Liver (tissue), 8 donors: ENCODE measurements at regions not wholly inside any gene's neighbourhood (a gene's known extent, or its start where the extent isn't known, plus 50 kb on each side); places are given as distances from the start of the nearest gene placed in this dataset.

ENCODE experiments used
- DNase-seq: peaks from one replicate; pipeline ENCODE4 v3.0.0-alpha.2; 2017; ENCODE audit warnings: low spot score
- H3K27ac ChIP-seq, 2 donors: one replicate each; pipeline ENCODE4 v1.7.0; 2013; ENCODE audit warnings: inconsistent platforms in 2 of 2, low read length in 2 of 2, control low read depth in 1 of 2, low read depth in 1 of 2, mild to moderate bottlenecking in 1 of 2
- H3K27me3 ChIP-seq, 4 donors: one replicate each; pipeline versions ENCODE4 v1.6.1 to v1.7.0; 2013; ENCODE audit warnings: low read length in 3 of 4, inconsistent platforms in 1 of 4, mild to moderate bottlenecking in 1 of 4, moderate library complexity in 1 of 4; ENCODE audit not compliant: control insufficient read depth in 4 of 4, insufficient read depth in 4 of 4
- H3K36me3 ChIP-seq, 4 donors: one replicate each; pipeline versions ENCODE4 v1.6.1 to v1.7.0; 2013; ENCODE audit warnings: low read length in 3 of 4, mild to moderate bottlenecking in 3 of 4, low read depth in 1 of 4, moderate library complexity in 1 of 4; ENCODE audit not compliant: control insufficient read depth in 4 of 4, insufficient read depth in 3 of 4
- H3K4me1 ChIP-seq, 4 donors: one replicate each; pipeline versions ENCODE4 v1.6.1 to v1.7.0; 2013; ENCODE audit warnings: low read length in 3 of 4, mild to moderate bottlenecking in 3 of 4, moderate library complexity in 1 of 4; ENCODE audit not compliant: control insufficient read depth in 4 of 4, insufficient read depth in 4 of 4
- H3K4me3 ChIP-seq, 3 donors: one replicate each; pipeline versions ENCODE4 v1.6.1 to v1.7.0; 2013; ENCODE audit warnings: low read length in 3 of 3, control low read depth in 1 of 3, low read depth in 1 of 3, mild to moderate bottlenecking in 1 of 3
- H3K9ac ChIP-seq, 2 donors: one replicate each; pipeline ENCODE4 v1.7.0; 2013; ENCODE audit warnings: low read length in 2 of 2, mild to moderate bottlenecking in 2 of 2, moderate library complexity in 2 of 2, control low read depth in 1 of 2, low read depth in 1 of 2
- H3K9me3 ChIP-seq, 4 donors: one replicate each; pipeline versions ENCODE4 v1.6.1 to v1.7.0; 2013; ENCODE audit warnings: low read length in 3 of 4; ENCODE audit not compliant: control insufficient read depth in 4 of 4
- ATF3 ChIP-seq: IDR thresholded peaks from 2 replicates; pipeline ENCODE4 v1.6.1; 2016; ENCODE audit warnings: antibody characterized with exemption
- CTCF ChIP-seq: fragments of 150-350 bp; IDR thresholded peaks from 2 replicates; pipeline ENCODE4 v1.5.1; 2017; ENCODE audit warnings: improper control_type of control experiment, low read depth, low read length; ENCODE audit not compliant: missing input control
- EGR1 ChIP-seq, 2 donors: IDR thresholded peaks; 2 replicates each; pipeline ENCODE4 v1.6.1; 2016 to 2018; ENCODE audit warnings: antibody characterized with exemption in 2 of 2, low read depth in 2 of 2
- FOXA1 ChIP-seq: IDR thresholded peaks from 2 replicates; pipeline ENCODE4 v1.6.1; 2016; ENCODE audit warnings: antibody characterized with exemption
- FOXA2 ChIP-seq: IDR thresholded peaks from 2 replicates; pipeline ENCODE4 v1.6.1; 2016; ENCODE audit warnings: antibody characterized with exemption
- GABPA ChIP-seq, 2 donors: IDR thresholded peaks in 1 of 2; conservative IDR thresholded peaks in 1 of 2; 2 replicates each; pipeline ENCODE4 v1.6.1; 2016; ENCODE audit warnings: antibody characterized with exemption in 2 of 2, mild to moderate bottlenecking in 1 of 2, moderate library complexity in 1 of 2
- JUND ChIP-seq, 2 donors: IDR thresholded peaks; 2 replicates each; pipeline ENCODE4 v1.6.1; 2016; ENCODE audit warnings: antibody characterized with exemption in 2 of 2
- RAD21 ChIP-seq, 2 donors: IDR thresholded peaks; 2 replicates each; pipeline ENCODE4 v1.6.1; 2016; ENCODE audit warnings: antibody characterized with exemption in 2 of 2, mild to moderate bottlenecking in 2 of 2
- RXRA ChIP-seq, 2 donors: IDR thresholded peaks; 2 replicates each; pipeline ENCODE4 v1.6.1; 2017 to 2018; ENCODE audit warnings: antibody characterized with exemption in 2 of 2, mild to moderate bottlenecking in 1 of 2
- SP1 ChIP-seq: IDR thresholded peaks from 2 replicates; pipeline ENCODE4 v1.6.1; 2018; ENCODE audit warnings: antibody characterized with exemption, mild to moderate bottlenecking
- TAF1 ChIP-seq: conservative IDR thresholded peaks from 2 replicates; pipeline ENCODE4 v1.6.1; 2016; ENCODE audit warnings: antibody characterized with exemption, mild to moderate bottlenecking
- YY1 ChIP-seq: IDR thresholded peaks from 2 replicates; pipeline ENCODE4 v1.6.1; 2016; ENCODE audit warnings: antibody characterized with exemption, mild to moderate bottlenecking
- WGBS: extraction: QIAGEN DNeasy Blood & Tissue Kit; methylation state at CpG from one replicate; pipeline ENCODE4 v1.1.7; 2013; 5-methylcytosine and 5-hydroxymethylcytosine counted together
- TF ChIP-seq, protein P1 (sequence below): IDR thresholded peaks from 2 replicates; pipeline ENCODE4 v1.6.1; 2016; ENCODE audit warnings: antibody characterized with exemption
- TF ChIP-seq, protein P2 (sequence below): IDR thresholded peaks from 2 replicates; pipeline ENCODE4 v1.6.1; 2016; ENCODE audit warnings: antibody characterized with exemption
- TF ChIP-seq, protein P3 (sequence below): IDR thresholded peaks from 2 replicates; pipeline ENCODE4 v1.6.1; 2016; ENCODE audit warnings: antibody characterized with exemption, mild to moderate bottlenecking
- donor health status: healthy.
- donor health status: healthy.
- donor health status: healthy.
- donor health status: healthy.
- donor health status: healthy.

DNA sequence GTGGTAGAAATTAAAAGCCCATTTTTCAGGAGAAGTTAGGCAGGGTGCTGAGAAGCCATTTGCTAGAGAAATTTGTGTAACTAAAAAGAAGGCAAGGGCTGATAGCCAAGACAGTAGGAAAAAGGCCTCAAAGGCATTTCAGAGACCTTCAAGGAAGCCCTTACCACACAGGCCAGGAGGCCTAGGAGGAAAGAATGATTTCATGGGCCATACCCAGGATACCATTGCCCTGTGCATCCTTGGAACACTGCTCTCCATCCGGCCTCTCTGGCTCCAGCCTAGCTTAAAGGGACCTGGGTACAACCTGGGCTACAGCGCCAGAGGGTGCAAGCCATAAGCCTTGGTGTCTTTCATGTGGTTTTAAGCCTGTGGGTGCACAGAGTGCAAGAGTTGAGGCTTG lies 193.6 kb upstream of the GRM7 start:
- H3K9ac ChIP-seq: no peak overlapping the region
- H3K27ac ChIP-seq: no peak overlapping the region
- DNase-seq: no peak
- WGBS: 77% methylated on average over 2 of the region's 2 CpGs
- TF ChIP-seq SP1: no peak
- TF ChIP-seq FOXA2: no peak
- TF ChIP-seq JUND (IDR thresholded peaks at IDR 0.05): no peak
- no peak for TF ChIP-seq GABPA (IDR thresholded peaks at IDR 0.05 in 1 of 2, conservative IDR thresholded peaks at IDR 0.05 in 1 of 2)
- TF ChIP-seq FOXA1: no peak
- TF ChIP-seq, protein P1, sequence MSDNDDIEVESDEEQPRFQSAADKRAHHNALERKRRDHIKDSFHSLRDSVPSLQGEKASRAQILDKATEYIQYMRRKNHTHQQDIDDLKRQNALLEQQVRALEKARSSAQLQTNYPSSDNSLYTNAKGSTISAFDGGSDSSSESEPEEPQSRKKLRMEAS: no peak
- no peak for TF ChIP-seq ATF3
- no peak for TF ChIP-seq CTCF
- no peak overlapping the region for H3K4me3 ChIP-seq
- H3K27me3 ChIP-seq: peaks cover 0 to 5% (median 0%) of the 10 kb centered on the region in 4 donors
- H3K36me3 ChIP-seq: no peaks in the 10 kb centered on the region
- H3K9me3 ChIP-seq: no peaks in the 10 kb centered on the region
- H3K4me1 ChIP-seq: no peaks in the 10 kb centered on the region

DNA sequence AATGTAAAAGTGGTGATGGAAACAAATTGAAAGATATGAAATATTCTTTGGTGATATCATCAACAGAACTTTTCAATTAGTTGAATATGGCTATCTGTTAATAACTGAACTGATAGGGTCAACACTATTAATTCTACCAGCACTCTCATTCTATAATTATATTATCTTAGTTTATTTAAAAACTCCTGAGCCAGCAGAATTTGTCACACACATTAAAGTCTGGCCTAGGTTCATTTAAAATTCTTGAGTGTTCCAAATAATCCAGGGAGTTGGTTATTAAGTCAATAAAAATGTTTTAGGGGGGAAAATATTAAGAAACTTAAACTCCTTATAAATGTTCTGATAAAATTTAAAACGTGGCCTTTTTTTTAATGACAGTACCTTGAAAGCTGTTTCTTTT lies 189.6 kb upstream of the GRM7 start:
- 33% methylated on average over 1 of the region's 1 CpG for WGBS
- Histone ChIP-seq H3K9me3 (no peaks in the 10 kb centered on the region), H3K4me1 (no peaks in the 10 kb centered on the region), H3K27me3 (peaks cover 0 to 8% (median 0%) of the 10 kb centered on the region in 4 donors), H3K4me3 (no peak overlapping the region), H3K27ac (no peak overlapping the region), H3K36me3 (no peaks in the 10 kb centered on the region), H3K9ac (no peak overlapping the region)
- DNase-seq: no peak
- no peak for TF ChIP-seq FOXA2
- TF ChIP-seq TAF1: no peak
- TF ChIP-seq ATF3: no peak
- no peak for TF ChIP-seq EGR1 (IDR thresholded peaks at IDR 0.05; ENCODE audit: low read depth in 2 of 2)
- TF ChIP-seq, protein P2, sequence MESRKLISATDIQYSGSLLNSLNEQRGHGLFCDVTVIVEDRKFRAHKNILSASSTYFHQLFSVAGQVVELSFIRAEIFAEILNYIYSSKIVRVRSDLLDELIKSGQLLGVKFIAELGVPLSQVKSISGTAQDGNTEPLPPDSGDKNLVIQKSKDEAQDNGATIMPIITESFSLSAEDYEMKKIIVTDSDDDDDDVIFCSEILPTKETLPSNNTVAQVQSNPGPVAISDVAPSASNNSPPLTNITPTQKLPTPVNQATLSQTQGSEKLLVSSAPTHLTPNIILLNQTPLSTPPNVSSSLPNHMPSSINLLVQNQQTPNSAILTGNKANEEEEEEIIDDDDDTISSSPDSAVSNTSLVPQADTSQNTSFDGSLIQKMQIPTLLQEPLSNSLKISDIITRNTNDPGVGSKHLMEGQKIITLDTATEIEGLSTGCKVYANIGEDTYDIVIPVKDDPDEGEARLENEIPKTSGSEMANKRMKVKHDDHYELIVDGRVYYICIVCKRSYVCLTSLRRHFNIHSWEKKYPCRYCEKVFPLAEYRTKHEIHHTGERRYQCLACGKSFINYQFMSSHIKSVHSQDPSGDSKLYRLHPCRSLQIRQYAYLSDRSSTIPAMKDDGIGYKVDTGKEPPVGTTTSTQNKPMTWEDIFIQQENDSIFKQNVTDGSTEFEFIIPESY: no peak
- TF ChIP-seq RAD21 (IDR thresholded peaks at IDR 0.05): no peak
- TF ChIP-seq SP1: no peak
- TF ChIP-seq CTCF: no peak
- TF ChIP-seq, protein P3, sequence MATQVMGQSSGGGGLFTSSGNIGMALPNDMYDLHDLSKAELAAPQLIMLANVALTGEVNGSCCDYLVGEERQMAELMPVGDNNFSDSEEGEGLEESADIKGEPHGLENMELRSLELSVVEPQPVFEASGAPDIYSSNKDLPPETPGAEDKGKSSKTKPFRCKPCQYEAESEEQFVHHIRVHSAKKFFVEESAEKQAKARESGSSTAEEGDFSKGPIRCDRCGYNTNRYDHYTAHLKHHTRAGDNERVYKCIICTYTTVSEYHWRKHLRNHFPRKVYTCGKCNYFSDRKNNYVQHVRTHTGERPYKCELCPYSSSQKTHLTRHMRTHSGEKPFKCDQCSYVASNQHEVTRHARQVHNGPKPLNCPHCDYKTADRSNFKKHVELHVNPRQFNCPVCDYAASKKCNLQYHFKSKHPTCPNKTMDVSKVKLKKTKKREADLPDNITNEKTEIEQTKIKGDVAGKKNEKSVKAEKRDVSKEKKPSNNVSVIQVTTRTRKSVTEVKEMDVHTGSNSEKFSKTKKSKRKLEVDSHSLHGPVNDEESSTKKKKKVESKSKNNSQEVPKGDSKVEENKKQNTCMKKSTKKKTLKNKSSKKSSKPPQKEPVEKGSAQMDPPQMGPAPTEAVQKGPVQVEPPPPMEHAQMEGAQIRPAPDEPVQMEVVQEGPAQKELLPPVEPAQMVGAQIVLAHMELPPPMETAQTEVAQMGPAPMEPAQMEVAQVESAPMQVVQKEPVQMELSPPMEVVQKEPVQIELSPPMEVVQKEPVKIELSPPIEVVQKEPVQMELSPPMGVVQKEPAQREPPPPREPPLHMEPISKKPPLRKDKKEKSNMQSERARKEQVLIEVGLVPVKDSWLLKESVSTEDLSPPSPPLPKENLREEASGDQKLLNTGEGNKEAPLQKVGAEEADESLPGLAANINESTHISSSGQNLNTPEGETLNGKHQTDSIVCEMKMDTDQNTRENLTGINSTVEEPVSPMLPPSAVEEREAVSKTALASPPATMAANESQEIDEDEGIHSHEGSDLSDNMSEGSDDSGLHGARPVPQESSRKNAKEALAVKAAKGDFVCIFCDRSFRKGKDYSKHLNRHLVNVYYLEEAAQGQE: no peak
- no peak for TF ChIP-seq FOXA1
- TF ChIP-seq YY1: no peak
- TF ChIP-seq GABPA (IDR thresholded peaks at IDR 0.05 in 1 of 2, conservative IDR thresholded peaks at IDR 0.05 in 1 of 2): no peak
- TF ChIP-seq RXRA (IDR thresholded peaks at IDR 0.05): no peak
